GM12878 (cell line): ENCODE measurements at regions not wholly inside any gene's neighbourhood (a gene's known extent, or its start where the extent isn't known, plus 50 kb on each side); places are given as distances from the start of the nearest gene placed in this dataset.

Experiments
- ATAC-seq: fragments of 200-7000 bp; cut with Tn5 transposase; 3 replicates; pipeline ENCODE4 v1.9.1; 2020; ENCODE audit warnings: mild to moderate bottlenecking, moderate library complexity
- BruUV-seq: library from RNA; stranded (reverse); fragments of 400-500 nt; replicated peaks from 2 replicates; lab custom pipeline; 2021; lab: Mats Ljungman, UMichigan
- CTCF ChIA-PET: fragments of 300-600 bp; sonication (Branson Sonifier 250); formaldehyde crosslinking; extraction: SDS; loops from one replicate; lab custom pipeline; 2021; ENCODE audit warnings: inconsistent platforms; lab: Yijun Ruan, JAX
- POLR2A ChIA-PET: fragments of 350-600 bp; formaldehyde crosslinking; extraction: SDS; loops from one replicate; lab custom pipeline; 2021; ENCODE audit warnings: inconsistent platforms; lab: Charles Lee
- RAD21 ChIA-PET: fragments of 300-600 bp; sonication (Branson Sonifier 250); formaldehyde crosslinking; loops from one replicate; lab custom pipeline; 2023; ENCODE audit warnings: antibody characterized with exemption; ENCODE audit not compliant: unreplicated experiment; lab: Charles Lee
- SMC1A ChIA-PET: fragments of 300-600 bp; sonication (Branson Sonifier 250); formaldehyde crosslinking; loops from one replicate; lab custom pipeline; 2023; ENCODE audit not compliant: unreplicated experiment, uncharacterized antibody; lab: Charles Lee
- DNase-seq: peaks from one replicate; pipeline ENCODE4 v3.0.0-alpha.2; 2011; ENCODE audit warnings: low read depth, low spot score
- FAIRE-seq: peaks from 3 replicates; lab custom pipeline; 2011; peaks lifted over from hg19 to GRCh38; lab: Jason Lieb, UNC
- H2AFZ ChIP-seq: 2 replicates; pipeline ENCODE4 v1.6.0; 2011; ENCODE audit warnings: low read depth, low read length, control low read depth; ENCODE audit not compliant: control insufficient read depth
- H3K27ac ChIP-seq: 2 replicates; pipeline ENCODE4 v1.5.1; 2011; ENCODE audit warnings: control low read depth; ENCODE audit not compliant: control insufficient read depth, insufficient read depth
- H3K27me3 ChIP-seq, 2 experiments: replicated peaks in 1 of 2; 2 replicates each; pipeline versions ENCODE4 v1.6.0 to v1.6.1; 2011; ENCODE audit warnings: low read length in 1 of 2; ENCODE audit not compliant: control insufficient read depth in 2 of 2, insufficient read depth in 2 of 2
- H3K36me3 ChIP-seq, 2 experiments: 2 replicates each; pipeline ENCODE4 v1.5.1; 2011; ENCODE audit warnings: low read length in 1 of 2; ENCODE audit not compliant: control insufficient read depth in 2 of 2, insufficient read depth in 2 of 2
- H3K4me1 ChIP-seq: 2 replicates; pipeline ENCODE4 v1.6.1; 2011; ENCODE audit warnings: mild to moderate bottlenecking, low read length, moderate library complexity, mixed read lengths; ENCODE audit not compliant: control insufficient read depth, insufficient read depth
- H3K4me2 ChIP-seq: 2 replicates; pipeline ENCODE4 v1.6.0; 2011; ENCODE audit warnings: control low read depth; ENCODE audit not compliant: control insufficient read depth, insufficient read depth
- H3K4me3 ChIP-seq: fragments of 200-600 bp; sonication (generic); 2 replicates; pipeline ENCODE4 v1.5.1; 2016
- H3K79me2 ChIP-seq: 2 replicates; pipeline ENCODE4 v1.6.0; 2011; ENCODE audit warnings: low read length; ENCODE audit not compliant: control insufficient read depth, insufficient read depth
- H3K9ac ChIP-seq: 2 replicates; pipeline ENCODE4 v1.8.0; 2011; ENCODE audit warnings: low read length, control low read depth, mixed read lengths; ENCODE audit not compliant: control insufficient read depth, insufficient read depth
- H3K9me3 ChIP-seq: replicated peaks from 3 replicates; pipeline ENCODE4 v1.5.1; 2011; ENCODE audit warnings: mild to moderate bottlenecking, low read length; ENCODE audit not compliant: control insufficient read depth, insufficient read depth
- H4K20me1 ChIP-seq: 2 replicates; pipeline ENCODE4 v1.6.0; 2011; ENCODE audit not compliant: control insufficient read depth, insufficient read depth
- EGR1 ChIP-seq, 2 experiments: IDR thresholded peaks; 1 replicate in 1 of 2; 2 replicates in 1 of 2; pipeline ENCODE4 v1.6.1; 2011 to 2012; ENCODE audit warnings: low read depth in 2 of 2, low read length in 2 of 2, borderline replicate concordance in 1 of 2, mild to moderate bottlenecking in 1 of 2, moderate library complexity in 1 of 2
- EP300 ChIP-seq, 2 experiments: fragments of 150-350 bp in 1 of 2; IDR thresholded peaks; 2 replicates each; pipeline ENCODE4 v1.6.1; 2011 to 2012; ENCODE audit warnings: low read depth in 2 of 2, low read length in 2 of 2, borderline replicate concordance in 1 of 2, improper control_type of control experiment in 1 of 2, inconsistent platforms in 1 of 2; ENCODE audit not compliant: control insufficient read depth in 1 of 2
- MEF2A ChIP-seq: IDR thresholded peaks from 2 replicates; pipeline ENCODE4 v1.6.1; 2011; ENCODE audit warnings: low read depth, mild to moderate bottlenecking, low read length, moderate library complexity; ENCODE audit not compliant: insufficient read depth
- MXI1 ChIP-seq: fragments of 150-350 bp; IDR thresholded peaks from 2 replicates; pipeline ENCODE4 v1.6.1; 2011; ENCODE audit warnings: low read depth, mild to moderate bottlenecking, inconsistent platforms, low read length, improper control_type of control experiment
- SRF ChIP-seq, 2 experiments: IDR thresholded peaks; 2 replicates each; pipeline ENCODE4 v1.6.1; 2011; ENCODE audit warnings: low read depth in 2 of 2, low read length in 2 of 2, mild to moderate bottlenecking in 1 of 2, moderate library complexity in 1 of 2
- ZNF384 ChIP-seq: IDR thresholded peaks from 2 replicates; pipeline ENCODE4 v1.6.1; 2012; ENCODE audit warnings: low read depth, mild to moderate bottlenecking, low read length, improper control_type of control experiment, borderline replicate concordance
- ZZZ3 ChIP-seq: IDR thresholded peaks from 2 replicates; pipeline ENCODE4 v1.6.1; 2011; ENCODE audit warnings: low read depth; ENCODE audit not compliant: control insufficient read depth, insufficient read length
- WGBS: methylation state at CpG from one replicate; pipeline ENCODE4 v1.1.6; 2016; ENCODE audit warnings: low lambda C conversion rate; ENCODE audit not compliant: insufficient replicate concordance, insufficient coverage; ENCODE audit errors: missing lambda C conversion rate; 5-methylcytosine and 5-hydroxymethylcytosine counted together
- in situ Hi-C: fragments of 300-500 bp; cut with MboI; formaldehyde crosslinking; loops from 9 replicates; pipeline ENCODE4 v1.14.3; 2018; ENCODE audit warnings: mixed read lengths
- intact Hi-C: fragments of 100-400 bp; cut with micrococcal nuclease; formaldehyde crosslinking; loops from one replicate; pipeline ENCODE4 v1.14.2; 2022; ENCODE audit not compliant: unreplicated experiment
- TF ChIP-seq, protein P1 (sequence below): fragments of 450-650 bp; IDR thresholded peaks from 2 replicates; pipeline ENCODE4 v1.6.1; 2016; ENCODE audit warnings: mild to moderate bottlenecking
- TF ChIP-seq, protein P2 (sequence below): fragments of 450-650 bp; IDR thresholded peaks from 2 replicates; pipeline ENCODE4 v1.6.1; 2018; ENCODE audit warnings: borderline replicate concordance, mild to moderate bottlenecking; ENCODE audit not compliant: partially characterized antibody

DNA sequence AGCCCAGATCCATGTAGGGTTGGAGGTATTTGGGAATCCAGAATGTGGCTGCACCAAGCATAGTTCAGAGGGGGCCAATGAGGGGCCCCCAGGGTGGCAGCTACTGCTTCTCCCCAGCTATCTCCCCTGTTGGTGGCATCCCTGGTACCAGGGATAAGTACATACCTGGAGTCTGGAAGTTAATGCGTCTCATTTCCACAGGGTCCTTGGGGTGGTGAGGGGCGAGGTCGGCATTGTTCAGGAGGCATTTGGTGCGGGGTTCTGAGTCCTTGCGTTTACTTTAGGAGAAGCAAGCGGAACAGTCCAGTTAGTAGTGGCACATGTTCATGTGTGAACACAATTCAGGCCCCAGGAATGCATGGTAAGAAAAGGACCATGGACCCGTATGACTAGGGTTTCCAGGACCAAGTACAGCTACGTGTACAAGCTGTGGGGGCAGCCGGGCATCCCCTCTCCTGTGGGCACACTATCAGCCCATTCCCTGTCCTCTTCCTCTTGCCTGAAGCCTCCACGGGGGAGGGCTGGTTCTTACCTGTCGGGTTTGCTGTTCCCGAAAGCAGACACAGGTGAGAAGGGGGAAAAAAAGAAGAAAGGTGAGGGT lies 122.3 kb downstream of the PTPRS start:
- no peak for FAIRE-seq
- Histone ChIP-seq H3K4me3 (no peak overlapping the region), H3K36me3 (no peaks in the 10 kb centered on the region), H3K27me3 (no peaks in the 10 kb centered on the region), H4K20me1 (no peaks in the 10 kb centered on the region), H3K9me3 (no peaks in the 10 kb centered on the region), H2AFZ (no peak overlapping the region), H3K4me2 (no peak overlapping the region), H3K4me1 (peaks cover 10% of the 10 kb centered on the region), H3K9ac (no peak overlapping the region), H3K79me2 (no peaks in the 10 kb centered on the region), H3K27ac (no peak overlapping the region)
- ChIA-PET POLR2A (interaction anchor here (0.5 kb wide), 1 partner anchor 105 kb away, joined by 3 read pairs; no protein-coding TSS in a partner anchor), RAD21 (interaction anchor here (2.0 kb wide), 1 partner anchor 117 kb away, joined by 4 read pairs; no protein-coding TSS in a partner anchor), CTCF (no interaction called here), SMC1A (interaction anchor here (0.7 kb wide), 1 partner anchor 891 kb away, joined by 3 read pairs; no protein-coding TSS in a partner anchor)
- no peak for DNase-seq
- no TSS peak for BruUV-seq
- ATAC-seq = no peak
- in situ Hi-C loops (no loop called here), intact Hi-C loops (no loop called here)
- TF ChIP-seq SRF (IDR thresholded peaks at IDR 0.05; ENCODE audit: low read depth in 2 of 2, low read length in 2 of 2) (no peak), EP300 (IDR thresholded peaks at IDR 0.05; ENCODE audit: borderline replicate concordance in 1 of 2, control insufficient read depth in 1 of 2, low read depth in 2 of 2, low read length in 2 of 2) (no peak), MEF2A (no peak), ZNF384 (no peak), MXI1 (no peak), EGR1 (IDR thresholded peaks at IDR 0.05; ENCODE audit: borderline replicate concordance in 1 of 2, low read depth in 2 of 2, low read length in 2 of 2) (no peak), ZZZ3 (no peak)
- TF ChIP-seq, protein P1, sequence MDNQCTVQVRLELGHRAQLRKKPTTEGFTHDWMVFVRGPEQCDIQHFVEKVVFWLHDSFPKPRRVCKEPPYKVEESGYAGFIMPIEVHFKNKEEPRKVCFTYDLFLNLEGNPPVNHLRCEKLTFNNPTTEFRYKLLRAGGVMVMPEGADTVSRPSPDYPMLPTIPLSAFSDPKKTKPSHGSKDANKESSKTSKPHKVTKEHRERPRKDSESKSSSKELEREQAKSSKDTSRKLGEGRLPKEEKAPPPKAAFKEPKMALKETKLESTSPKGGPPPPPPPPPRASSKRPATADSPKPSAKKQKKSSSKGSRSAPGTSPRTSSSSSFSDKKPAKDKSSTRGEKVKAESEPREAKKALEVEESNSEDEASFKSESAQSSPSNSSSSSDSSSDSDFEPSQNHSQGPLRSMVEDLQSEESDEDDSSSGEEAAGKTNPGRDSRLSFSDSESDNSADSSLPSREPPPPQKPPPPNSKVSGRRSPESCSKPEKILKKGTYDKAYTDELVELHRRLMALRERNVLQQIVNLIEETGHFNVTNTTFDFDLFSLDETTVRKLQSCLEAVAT = no peak
- TF ChIP-seq, protein P2, sequence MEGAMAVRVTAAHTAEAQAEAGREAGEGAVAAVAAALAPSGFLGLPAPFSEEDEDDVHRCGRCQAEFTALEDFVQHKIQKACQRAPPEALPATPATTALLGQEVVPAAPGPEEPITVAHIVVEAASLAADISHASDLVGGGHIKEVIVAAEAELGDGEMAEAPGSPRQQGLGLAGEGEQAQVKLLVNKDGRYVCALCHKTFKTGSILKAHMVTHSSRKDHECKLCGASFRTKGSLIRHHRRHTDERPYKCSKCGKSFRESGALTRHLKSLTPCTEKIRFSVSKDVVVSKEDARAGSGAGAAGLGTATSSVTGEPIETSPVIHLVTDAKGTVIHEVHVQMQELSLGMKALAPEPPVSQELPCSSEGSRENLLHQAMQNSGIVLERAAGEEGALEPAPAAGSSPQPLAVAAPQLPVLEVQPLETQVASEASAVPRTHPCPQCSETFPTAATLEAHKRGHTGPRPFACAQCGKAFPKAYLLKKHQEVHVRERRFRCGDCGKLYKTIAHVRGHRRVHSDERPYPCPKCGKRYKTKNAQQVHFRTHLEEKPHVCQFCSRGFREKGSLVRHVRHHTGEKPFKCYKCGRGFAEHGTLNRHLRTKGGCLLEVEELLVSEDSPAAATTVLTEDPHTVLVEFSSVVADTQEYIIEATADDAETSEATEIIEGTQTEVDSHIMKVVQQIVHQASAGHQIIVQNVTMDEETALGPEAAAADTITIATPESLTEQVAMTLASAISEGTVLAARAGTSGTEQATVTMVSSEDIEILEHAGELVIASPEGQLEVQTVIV = no peak
- WGBS = 65% methylated on average over 12 of the region's 12 CpGs
